ENCODE measurements at regions not wholly inside any gene's neighbourhood (a gene's known extent, or its start where the extent isn't known, plus 50 kb on each side); places are given as distances from the start of the nearest gene placed in this dataset.

GRCh38 chr3:124043023-124043422, 51.1 kb upstream of the ROPN1 start:
- no peaks in the 10 kb centered on the region for H4K20me1 ChIP-seq (ENCODE audit: insufficient read depth, low read length)
- no peak overlapping the region for H3K4me3 ChIP-seq (ENCODE audit: low read length)
- H3K27me3 ChIP-seq (replicated peaks; ENCODE audit: insufficient read depth, low read length), result no peaks in the 10 kb centered on the region
- no peaks in the 10 kb centered on the region for H3K79me2 ChIP-seq (ENCODE audit: low read length)
- no peaks in the 10 kb centered on the region for H3F3A ChIP-seq (ENCODE audit: insufficient read depth, low read length)
- no peaks in the 10 kb centered on the region for H3K36me3 ChIP-seq (replicated peaks; ENCODE audit: insufficient read depth, low read length)
- no peak overlapping the region for H3K9ac ChIP-seq (ENCODE audit: low read length)
- H3K4me2 ChIP-seq (ENCODE audit: low read depth, low read length), result no peak overlapping the region
- no peaks in the 10 kb centered on the region for H3K9me3 ChIP-seq (replicated peaks; ENCODE audit: insufficient read depth, low read length)
- DNase-seq, result no peak
- TF ChIP-seq, protein P1, sequence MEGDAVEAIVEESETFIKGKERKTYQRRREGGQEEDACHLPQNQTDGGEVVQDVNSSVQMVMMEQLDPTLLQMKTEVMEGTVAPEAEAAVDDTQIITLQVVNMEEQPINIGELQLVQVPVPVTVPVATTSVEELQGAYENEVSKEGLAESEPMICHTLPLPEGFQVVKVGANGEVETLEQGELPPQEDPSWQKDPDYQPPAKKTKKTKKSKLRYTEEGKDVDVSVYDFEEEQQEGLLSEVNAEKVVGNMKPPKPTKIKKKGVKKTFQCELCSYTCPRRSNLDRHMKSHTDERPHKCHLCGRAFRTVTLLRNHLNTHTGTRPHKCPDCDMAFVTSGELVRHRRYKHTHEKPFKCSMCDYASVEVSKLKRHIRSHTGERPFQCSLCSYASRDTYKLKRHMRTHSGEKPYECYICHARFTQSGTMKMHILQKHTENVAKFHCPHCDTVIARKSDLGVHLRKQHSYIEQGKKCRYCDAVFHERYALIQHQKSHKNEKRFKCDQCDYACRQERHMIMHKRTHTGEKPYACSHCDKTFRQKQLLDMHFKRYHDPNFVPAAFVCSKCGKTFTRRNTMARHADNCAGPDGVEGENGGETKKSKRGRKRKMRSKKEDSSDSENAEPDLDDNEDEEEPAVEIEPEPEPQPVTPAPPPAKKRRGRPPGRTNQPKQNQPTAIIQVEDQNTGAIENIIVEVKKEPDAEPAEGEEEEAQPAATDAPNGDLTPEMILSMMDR (IDR thresholded peaks at IDR 0.05; ENCODE audit: low read length), result no peak
- TF ChIP-seq EZH2phosphoT487 (IDR thresholded peaks at IDR 0.05; ENCODE audit: low read length), result no peak
- TF ChIP-seq EZH2 (optimal IDR thresholded peaks at IDR 0.05; ENCODE audit: low read depth, low read length), result no peak
- no peak overlapping the region for H2AFZ ChIP-seq (ENCODE audit: low read length)
- no peaks in the 10 kb centered on the region for H3K4me1 ChIP-seq (ENCODE audit: low read length)
- no peak overlapping the region for H3K27ac ChIP-seq (ENCODE audit: low read length)
- H3K9me2 ChIP-seq (replicated peaks; ENCODE audit: insufficient read depth, low read length), result no peaks in the 10 kb centered on the region

- Histone ChIP-seq H3K9me3 (replicated peaks; ENCODE audit: insufficient read depth, low read length) (no peaks in the 10 kb centered on the region), H3K4me2 (ENCODE audit: low read depth, low read length) (no peak overlapping the region), H3K4me1 (ENCODE audit: low read length) (no peaks in the 10 kb centered on the region), H3K27ac (ENCODE audit: low read length) (no peak overlapping the region), H3K4me3 (ENCODE audit: low read length) (no peak overlapping the region), H3K36me3 (replicated peaks; ENCODE audit: insufficient read depth, low read length) (no peaks in the 10 kb centered on the region), H3F3A (ENCODE audit: insufficient read depth, low read length) (no peaks in the 10 kb centered on the region), H3K9ac (ENCODE audit: low read length) (no peak overlapping the region), H4K20me1 (ENCODE audit: insufficient read depth, low read length) (no peaks in the 10 kb centered on the region), H3K9me2 (replicated peaks; ENCODE audit: insufficient read depth, low read length) (no peaks in the 10 kb centered on the region), H3K27me3 (replicated peaks; ENCODE audit: insufficient read depth, low read length) (no peaks in the 10 kb centered on the region), H2AFZ (ENCODE audit: low read length) (no peak overlapping the region), H3K79me2 (ENCODE audit: low read length) (no peaks in the 10 kb centered on the region)
- no peak for DNase-seq
- TF ChIP-seq, protein P1 (IDR thresholded peaks at IDR 0.05; ENCODE audit: low read length), result no peak
- TF ChIP-seq EZH2phosphoT487 (IDR thresholded peaks at IDR 0.05; ENCODE audit: low read length), result no peak
- no peak for TF ChIP-seq EZH2 (optimal IDR thresholded peaks at IDR 0.05; ENCODE audit: low read depth, low read length)
These were observed 53.0 kb upstream of the ROPN1 start for GRCh38 chr3:124044956-124045355.

GRCh38 chr3:124048967-124049798, 57.3 kb upstream of the ROPN1 start:
- Histone ChIP-seq H4K20me1 (ENCODE audit: insufficient read depth, low read length) (no peaks in the 10 kb centered on the region), H3K4me2 (ENCODE audit: low read depth, low read length) (no peak overlapping the region), H3K9me2 (replicated peaks; ENCODE audit: insufficient read depth, low read length) (no peaks in the 10 kb centered on the region), H3K36me3 (replicated peaks; ENCODE audit: insufficient read depth, low read length) (no peaks in the 10 kb centered on the region), H3K9ac (ENCODE audit: low read length) (no peak overlapping the region), H3K4me1 (ENCODE audit: low read length) (no peaks in the 10 kb centered on the region), H2AFZ (ENCODE audit: low read length) (no peak overlapping the region), H3K79me2 (ENCODE audit: low read length) (no peaks in the 10 kb centered on the region), H3K27me3 (replicated peaks; ENCODE audit: insufficient read depth, low read length) (no peaks in the 10 kb centered on the region), H3K27ac (ENCODE audit: low read length) (no peak overlapping the region), H3K9me3 (replicated peaks; ENCODE audit: insufficient read depth, low read length) (no peaks in the 10 kb centered on the region), H3F3A (ENCODE audit: insufficient read depth, low read length) (no peaks in the 10 kb centered on the region), H3K4me3 (ENCODE audit: low read length) (no peak overlapping the region)
- no peak for DNase-seq
- TF ChIP-seq, protein P1 (IDR thresholded peaks at IDR 0.05; ENCODE audit: low read length), result no peak
- TF ChIP-seq EZH2phosphoT487 (IDR thresholded peaks at IDR 0.05; ENCODE audit: low read length), result no peak
- TF ChIP-seq EZH2 (optimal IDR thresholded peaks at IDR 0.05; ENCODE audit: low read depth, low read length), result no peak
